ENCODE measurements at regions not wholly inside any gene's neighbourhood (a gene's known extent, or its start where the extent isn't known, plus 50 kb on each side); places are given as distances from the start of the nearest gene placed in this dataset.

DNA sequence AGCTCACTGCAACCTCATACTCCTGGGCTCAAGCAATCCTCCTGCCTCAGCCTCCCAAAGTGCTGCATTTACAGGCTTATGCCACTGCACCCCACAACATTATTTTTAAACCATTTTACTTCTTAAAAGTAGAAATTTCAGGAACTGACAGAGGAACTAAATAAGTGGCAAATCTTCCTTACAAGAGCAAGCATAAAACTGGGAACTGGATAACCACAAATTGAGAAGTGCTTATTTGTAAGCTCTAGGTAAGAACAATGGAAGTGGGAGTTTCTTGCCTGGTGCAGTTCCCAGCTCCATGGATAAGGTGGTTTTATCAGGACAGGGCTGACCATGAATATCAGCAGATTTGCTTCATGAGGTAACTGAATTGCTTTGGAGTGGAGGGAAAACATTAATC, 655.2 kb downstream of the DIPK2A start:
- TF ChIP-seq ZNF274 (IDR thresholded peaks at IDR 0.05; ENCODE audit: low read depth, low read length) = no peak
- TF ChIP-seq YY1 (IDR thresholded peaks at IDR 0.05; ENCODE audit: insufficient read depth, insufficient read length) = no peak

All from NT2/D1 (cell line).